GM12875 (cell line): ENCODE measurements at regions not wholly inside any gene's neighbourhood (a gene's known extent, or its start where the extent isn't known, plus 50 kb on each side); places are given as distances from the start of the nearest gene placed in this dataset.

Experiments
- H3K4me3 ChIP-seq: one replicate; pipeline ENCODE4 v1.5.1; 2011; ENCODE audit warnings: low read depth, low read length, control low read depth
- CTCF ChIP-seq: IDR thresholded peaks from 2 replicates; pipeline ENCODE4 v1.5.1; 2011; ENCODE audit warnings: low read depth, mild to moderate bottlenecking, control low read depth, inconsistent platforms, low read length, moderate library complexity, borderline replicate concordance; ENCODE audit not compliant: insufficient read depth

- no peak for TF ChIP-seq CTCF
- H3K4me3 ChIP-seq, result no peak overlapping the region
Measured at GRCh38 chr14:87017335-87017734, 975.6 kb downstream of the GALC start.

GRCh38 chr14:87014856-87015255, 978.1 kb downstream of the GALC start:
- H3K4me3 ChIP-seq, result no peak overlapping the region
- TF ChIP-seq CTCF, result no peak

- no peak overlapping the region for H3K4me3 ChIP-seq
- TF ChIP-seq CTCF, result no peak
Measured at GRCh38 chr14:87013583-87013982, 979.4 kb downstream of the GALC start.

GRCh38 chr14:87008965-87009364, 984.0 kb downstream of the GALC start:
- no peak overlapping the region for H3K4me3 ChIP-seq
- no peak for TF ChIP-seq CTCF

- no peak overlapping the region for H3K4me3 ChIP-seq
- TF ChIP-seq CTCF, result no peak
Measured at GRCh38 chr14:87005280-87005679, 987.7 kb downstream of the GALC start.

GRCh38 chr14:87002776-87003175, 990.2 kb downstream of the GALC start:
- H3K4me3 ChIP-seq, result no peak overlapping the region
- no peak for TF ChIP-seq CTCF

GRCh38 chr14:87001333-87001732, 991.6 kb downstream of the GALC start:
- no peak for TF ChIP-seq CTCF
- H3K4me3 ChIP-seq, result no peak overlapping the region
